GM18520 (cell line): ENCODE measurements at regions not wholly inside any gene's neighbourhood (a gene's known extent, or its start where the extent isn't known, plus 50 kb on each side); places are given as distances from the start of the nearest gene placed in this dataset.

Experiments used
- ATAC-seq: cut with Tn5 transposase; IDR thresholded peaks from one replicate; pipeline ENCODE4 v1.9.1; 2021; ENCODE audit not compliant: unreplicated experiment

DNA sequence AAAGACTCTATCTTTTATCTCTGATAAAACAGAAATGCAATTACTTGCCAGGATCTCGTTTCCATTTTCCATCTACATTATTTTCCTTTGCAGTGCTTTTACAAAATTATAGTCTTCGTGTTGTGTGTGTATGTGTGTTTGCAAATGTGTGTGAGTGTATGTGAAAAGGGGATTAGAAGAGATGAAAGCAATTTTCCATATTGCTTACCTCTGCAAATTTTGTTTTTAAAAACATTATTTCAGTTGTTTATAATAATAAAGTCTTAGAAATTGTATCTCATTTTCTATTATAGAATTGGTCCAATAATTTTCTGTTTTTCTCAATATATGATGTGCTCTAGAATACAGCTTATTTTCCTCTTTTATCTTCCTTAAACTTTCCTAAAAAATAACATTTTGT is 421.3 kb upstream of the ANKRD30A start:
- ATAC-seq, result no peak

GRCh38 chr10:36703179-36703578 is 422.2 kb upstream of the ANKRD30A start:
- no peak for ATAC-seq

DNA sequence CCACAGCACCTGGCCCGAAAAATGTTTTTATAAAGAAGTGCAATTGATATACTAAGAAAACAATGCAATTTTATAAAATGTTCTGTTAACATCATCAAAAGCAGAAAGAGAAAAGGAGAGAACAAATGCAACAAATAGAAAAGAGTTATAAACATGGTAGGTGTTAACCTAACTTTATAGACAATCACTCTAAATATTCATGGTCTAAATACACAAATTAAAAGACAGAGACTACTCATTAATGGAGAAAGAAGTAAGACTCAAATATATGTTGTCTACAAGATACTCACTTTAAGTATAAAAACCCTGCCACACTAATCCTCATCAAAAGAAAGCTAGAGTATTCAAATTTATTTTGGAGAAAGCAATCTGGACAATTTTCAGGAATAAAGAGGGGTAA is 425.3 kb upstream of the ANKRD30A start:
- ATAC-seq, result no peak

DNA sequence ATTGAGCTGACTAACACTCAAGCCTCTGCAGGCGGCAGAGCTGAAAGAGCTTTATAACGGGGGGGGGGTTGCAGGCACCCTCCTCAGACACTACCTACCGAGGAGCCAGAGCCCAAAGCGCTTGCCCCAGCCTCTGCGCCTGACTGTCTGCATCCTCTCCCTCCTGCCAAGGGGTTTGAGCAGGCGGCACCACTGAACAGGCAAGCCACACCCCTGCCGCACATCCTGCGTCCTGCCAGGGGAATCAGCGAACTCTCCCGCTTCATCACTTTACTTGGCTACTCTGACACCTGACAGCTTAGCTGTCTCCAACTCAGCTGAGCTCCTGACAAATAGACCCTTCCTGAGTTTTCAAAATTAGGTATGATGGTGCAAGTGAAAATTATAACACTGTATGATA is 432.6 kb upstream of the ANKRD30A start:
- no peak for ATAC-seq

GRCh38 chr10:36688717-36689116 is 436.7 kb upstream of the ANKRD30A start:
- ATAC-seq, result no peak

- ATAC-seq, result no peak
Measured at GRCh38 chr10:36683421-36683820, 442.0 kb upstream of the ANKRD30A start.

GRCh38 chr10:36681751-36682632 is 443.4 kb upstream of the ANKRD30A start:
- no peak for ATAC-seq

DNA sequence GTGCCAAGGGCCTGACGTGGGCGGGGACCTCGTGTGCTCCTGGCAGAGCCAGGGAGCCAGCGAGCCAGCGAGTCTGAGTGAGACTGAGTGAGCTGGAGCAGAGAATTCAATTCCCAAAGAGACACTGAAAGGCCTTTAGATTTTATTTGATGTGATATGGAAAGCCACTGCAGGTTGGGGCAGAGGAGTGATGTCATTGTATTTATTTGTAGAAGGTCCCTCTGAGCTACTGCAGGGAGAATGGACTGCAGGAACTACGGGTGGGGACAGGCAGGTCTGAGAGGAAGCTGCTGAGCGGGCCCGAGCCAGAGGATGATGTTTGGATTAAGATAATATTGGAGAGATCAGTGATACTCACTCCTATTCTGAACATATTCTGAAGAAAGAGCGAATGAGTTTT is 445.8 kb upstream of the ANKRD30A start:
- no peak for ATAC-seq

- no peak for ATAC-seq
Measured at GRCh38 chr10:36677431-36677768, 448.0 kb upstream of the ANKRD30A start.

- no peak for ATAC-seq
Measured at GRCh38 chr10:36676756-36677430, 448.5 kb upstream of the ANKRD30A start.

- no peak for ATAC-seq
Measured at GRCh38 chr10:36676321-36676720, 449.1 kb upstream of the ANKRD30A start.

GRCh38 chr10:36675458-36675880 is 449.9 kb upstream of the ANKRD30A start:
- ATAC-seq, result no peak

- ATAC-seq, result no peak
Measured at GRCh38 chr10:36671607-36672006, 453.8 kb upstream of the ANKRD30A start.

DNA sequence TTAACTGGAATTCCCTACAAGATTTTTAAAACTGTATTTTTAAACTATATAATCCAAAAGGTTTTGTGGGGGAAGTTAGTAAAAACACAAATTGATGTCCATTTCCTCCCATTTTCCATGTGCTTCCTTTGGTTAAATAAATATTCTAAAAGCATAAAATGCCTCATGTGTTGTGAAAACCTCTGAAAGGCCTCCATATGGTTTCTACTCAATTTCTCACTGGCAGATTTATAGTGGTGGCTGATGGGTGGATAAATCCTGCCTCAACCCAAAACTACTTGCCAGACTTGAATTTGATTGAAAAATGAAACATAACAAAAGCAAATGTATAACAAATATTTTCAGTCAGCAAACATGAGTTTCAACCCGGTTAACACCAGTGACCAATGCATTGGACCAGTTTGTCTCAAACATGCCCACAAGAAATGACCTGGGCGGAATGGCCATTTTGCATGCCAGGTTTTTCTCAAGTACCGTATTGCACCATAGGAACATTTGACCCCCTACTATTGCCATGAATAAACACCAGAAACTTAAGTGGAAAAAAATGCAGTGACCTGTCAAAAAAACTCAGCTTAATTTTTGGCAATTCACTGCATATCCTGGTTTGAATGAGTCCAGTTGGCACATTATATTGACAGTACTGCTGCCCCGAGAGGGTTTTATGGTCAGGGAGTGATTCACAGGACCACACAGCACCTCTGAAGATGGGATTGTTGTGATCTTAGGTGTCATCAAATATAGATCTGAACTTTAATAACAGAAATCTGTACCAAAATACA is 454.6 kb upstream of the ANKRD30A start:
- no peak for ATAC-seq

DNA sequence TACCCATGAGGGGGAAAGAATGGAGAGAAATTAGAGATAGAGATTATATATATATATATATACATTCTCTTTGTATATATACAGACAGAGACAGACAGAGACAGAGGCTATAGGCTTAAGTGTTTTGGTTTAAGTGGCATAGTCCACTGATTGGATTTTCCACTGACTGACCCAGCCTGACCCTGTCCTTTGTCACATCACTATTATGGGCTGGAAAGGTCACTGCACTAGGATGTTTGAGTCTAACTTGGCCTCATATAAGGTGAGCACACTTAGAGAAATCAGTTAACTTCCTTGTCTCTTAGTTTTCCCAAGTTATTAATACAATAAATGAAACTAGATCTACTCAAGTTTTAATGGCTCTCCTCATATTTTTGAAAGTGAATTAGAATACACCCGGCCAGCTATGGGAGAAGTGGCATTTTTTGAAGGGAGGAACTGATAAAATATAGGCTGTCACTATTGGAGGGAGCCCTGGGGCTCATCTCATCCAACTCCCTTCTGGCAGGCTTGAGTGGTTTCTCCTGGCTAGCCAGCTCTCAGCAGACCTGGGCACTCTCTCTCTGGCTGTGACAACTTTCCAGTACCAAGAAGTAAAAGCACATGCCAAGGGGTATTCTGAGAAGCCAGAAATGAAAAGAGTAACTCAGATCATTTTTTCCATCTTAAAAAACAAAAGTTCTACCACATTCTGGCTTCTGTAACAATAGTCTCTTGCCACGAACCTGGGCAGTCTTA is 455.6 kb upstream of the ANKRD30A start:
- no peak for ATAC-seq

DNA sequence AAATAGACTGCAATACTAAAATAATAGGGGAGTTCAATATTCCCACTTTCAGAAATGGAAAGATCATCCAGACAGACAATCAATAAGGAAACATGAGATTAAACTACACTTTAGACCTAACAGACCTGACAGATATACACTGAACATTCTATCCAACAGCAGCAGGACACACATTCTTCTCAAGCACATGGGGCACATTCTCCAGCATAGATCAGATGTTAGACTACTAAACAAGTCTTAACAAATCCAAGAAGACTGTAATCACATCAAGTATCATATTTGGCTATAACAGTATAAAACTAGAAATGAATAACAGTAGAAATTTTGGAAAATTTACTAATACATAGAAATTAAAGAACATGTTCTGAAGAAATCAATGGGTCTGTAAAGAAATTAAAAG is 458.9 kb upstream of the ANKRD30A start:
- no peak for ATAC-seq

- no peak for ATAC-seq
Measured at GRCh38 chr10:36662571-36662970, 462.8 kb upstream of the ANKRD30A start.

GRCh38 chr10:36650274-36650673 is 475.1 kb upstream of the ANKRD30A start:
- ATAC-seq, result no peak

- no peak for ATAC-seq
Measured at GRCh38 chr10:36647540-36647939, 477.9 kb upstream of the ANKRD30A start.

DNA sequence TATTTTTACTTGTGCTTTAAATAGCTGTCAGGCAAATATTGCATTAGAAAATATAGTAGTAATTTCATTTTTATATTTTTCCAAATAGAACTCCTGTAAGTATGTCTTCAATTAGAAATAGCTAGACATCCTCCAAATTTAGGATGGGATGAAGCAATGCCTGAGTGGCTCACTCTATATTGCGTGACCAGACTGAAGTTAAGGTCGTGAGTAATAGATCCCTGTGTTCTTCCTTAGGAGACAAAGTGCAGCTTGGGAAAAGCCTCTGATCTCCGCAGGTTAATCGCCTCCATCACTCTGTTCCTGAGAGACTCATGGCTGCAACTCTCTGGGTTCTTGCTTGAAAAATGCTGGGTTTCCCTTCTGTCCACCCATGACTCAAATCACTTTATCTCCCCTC is 484.8 kb upstream of the ANKRD30A start:
- no peak for ATAC-seq
